HL-60/S4 (cell line): ENCODE measurements at regions not wholly inside any gene's neighbourhood (a gene's known extent, or its start where the extent isn't known, plus 50 kb on each side); places are given as distances from the start of the nearest gene placed in this dataset.

Experiments
- in situ Hi-C: fragments of 300-500 bp; cut with MboI; formaldehyde crosslinking; loops from 2 replicates; pipeline ENCODE4 v1.14.3; 2022; ENCODE audit warnings: low sequenced_read_pairs

DNA sequence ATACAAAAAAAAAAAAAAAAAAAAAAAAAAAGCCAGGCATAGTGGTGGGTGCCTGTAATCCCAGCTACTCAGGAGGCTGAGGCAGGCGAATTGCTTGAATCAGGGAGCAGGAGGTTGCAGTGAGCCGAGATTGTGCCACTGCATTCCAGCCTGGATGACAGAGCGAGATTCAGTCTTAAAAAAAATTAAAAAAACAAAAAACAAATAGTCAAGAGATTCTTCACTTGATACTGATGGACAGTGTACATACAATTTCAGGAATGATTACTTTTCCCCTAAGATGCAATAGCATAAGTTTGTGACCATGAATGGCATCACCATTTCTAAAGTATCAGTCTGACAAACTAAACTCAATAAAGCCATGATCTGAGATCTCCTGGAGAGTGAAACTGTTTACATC is 60.8 kb upstream of the IVNS1ABP start:
- in situ Hi-C loops, result no loop called here

DNA sequence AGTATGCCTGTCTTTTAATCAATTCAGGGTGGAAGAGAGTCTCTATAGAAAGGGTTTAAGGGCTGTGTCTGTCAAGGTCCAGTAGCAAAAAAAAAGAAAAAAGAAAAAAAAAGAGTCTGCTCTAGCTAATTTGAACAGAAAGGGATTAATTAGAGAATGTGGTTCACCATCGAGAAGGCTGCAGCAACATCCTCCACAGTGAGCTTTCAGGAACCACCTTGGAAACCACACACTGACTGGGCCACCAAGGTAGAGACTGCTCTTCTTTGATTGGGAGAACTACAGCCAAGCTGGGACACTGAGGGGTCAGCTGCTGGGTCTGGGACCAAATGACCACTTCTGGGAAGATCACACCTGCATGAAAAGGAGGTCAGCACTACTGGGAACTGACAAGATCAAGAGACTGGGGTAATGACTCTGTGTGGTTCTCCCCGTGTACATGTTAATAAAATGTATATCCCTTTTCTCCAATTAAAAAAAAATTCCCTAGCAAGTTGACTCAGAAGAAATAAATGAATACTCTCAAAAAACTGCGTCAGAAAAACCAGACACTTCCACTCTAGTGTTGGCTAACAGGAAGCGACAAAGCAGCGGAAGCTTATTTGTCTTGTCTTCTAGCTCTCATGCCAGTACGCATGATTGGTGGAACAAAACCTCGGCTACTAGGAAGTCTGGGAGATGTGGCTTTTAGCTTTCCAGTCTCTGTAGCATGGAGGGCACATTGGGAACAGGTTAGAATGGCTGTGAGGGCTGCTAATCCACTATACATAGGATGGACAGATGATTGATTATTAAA is 60.0 kb upstream of the IVNS1ABP start:
- in situ Hi-C loops, result no loop called here

DNA sequence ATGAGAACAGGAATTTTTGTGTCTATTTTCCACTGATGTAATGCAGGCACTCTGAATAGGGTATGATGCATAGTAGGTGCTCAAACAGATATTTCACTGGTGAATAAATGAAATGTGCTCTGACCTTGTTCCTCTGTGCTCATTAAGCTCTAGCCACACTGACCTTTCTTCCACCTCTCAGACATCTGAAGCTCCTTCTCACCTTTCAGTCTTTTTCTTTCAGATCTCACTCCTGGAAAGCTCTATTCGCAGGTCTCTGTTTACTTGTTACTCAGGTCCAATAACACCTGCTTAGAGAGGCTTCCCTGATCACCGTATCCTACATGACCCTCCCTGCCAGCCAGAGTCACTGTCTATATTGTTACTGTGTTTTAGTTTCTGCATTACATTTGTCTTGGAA is 59.2 kb upstream of the IVNS1ABP start:
- in situ Hi-C loops, result no loop called here

DNA sequence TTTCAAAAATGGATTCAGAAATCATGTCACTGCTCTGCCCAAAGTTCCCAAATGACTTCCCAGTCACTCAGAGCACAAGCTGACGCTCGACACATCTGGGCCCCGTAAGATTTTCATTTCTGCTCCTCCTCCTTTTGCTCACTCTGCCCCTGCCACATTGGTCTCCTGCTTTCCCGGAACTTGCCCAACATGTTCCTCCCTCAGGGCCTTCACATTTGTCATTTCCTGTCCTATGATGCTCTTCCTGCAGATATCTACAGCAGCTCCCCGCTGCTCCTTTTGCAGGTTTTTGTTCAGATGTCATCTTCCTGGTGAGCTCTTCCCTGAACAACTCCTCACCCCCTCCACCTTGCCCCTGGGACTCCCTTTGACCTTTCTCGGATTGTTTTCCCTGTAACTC is 58.5 kb upstream of the IVNS1ABP start:
- in situ Hi-C loops, result no loop called here

DNA sequence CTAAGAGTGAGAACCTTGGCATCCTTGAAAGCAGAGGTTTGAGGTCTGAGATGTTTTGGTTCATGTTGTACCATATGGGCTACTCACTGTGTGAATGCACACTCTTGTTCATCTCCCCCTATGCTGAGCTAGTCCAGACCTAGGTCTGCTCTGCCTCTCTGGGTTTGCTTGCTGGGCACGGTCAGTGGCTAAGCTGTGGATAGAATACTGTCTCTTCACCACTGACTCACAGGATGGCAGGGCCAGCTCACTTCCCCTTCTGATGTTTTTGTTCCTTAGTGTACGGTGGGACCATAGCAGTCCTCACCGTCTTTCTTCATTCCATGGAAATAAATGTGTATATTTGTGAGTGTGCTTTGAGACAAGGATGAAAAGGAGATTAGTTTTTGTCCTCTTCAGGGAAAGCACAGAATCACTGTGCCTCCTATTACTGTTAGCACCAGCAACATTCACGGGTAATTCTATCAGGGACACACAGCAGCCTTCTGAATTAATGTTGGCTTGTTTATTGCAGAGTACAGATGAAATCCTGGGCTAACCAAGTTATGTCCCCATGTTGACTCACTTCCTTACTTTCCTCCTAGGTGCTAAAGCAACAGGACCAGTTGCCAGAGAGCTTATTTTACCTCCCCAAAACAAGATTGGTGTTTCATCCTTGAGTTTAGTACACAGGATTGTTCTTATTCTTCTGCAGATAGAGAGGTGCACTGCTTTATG is 56.9 kb upstream of the IVNS1ABP start:
- in situ Hi-C loops, result no loop called here

DNA sequence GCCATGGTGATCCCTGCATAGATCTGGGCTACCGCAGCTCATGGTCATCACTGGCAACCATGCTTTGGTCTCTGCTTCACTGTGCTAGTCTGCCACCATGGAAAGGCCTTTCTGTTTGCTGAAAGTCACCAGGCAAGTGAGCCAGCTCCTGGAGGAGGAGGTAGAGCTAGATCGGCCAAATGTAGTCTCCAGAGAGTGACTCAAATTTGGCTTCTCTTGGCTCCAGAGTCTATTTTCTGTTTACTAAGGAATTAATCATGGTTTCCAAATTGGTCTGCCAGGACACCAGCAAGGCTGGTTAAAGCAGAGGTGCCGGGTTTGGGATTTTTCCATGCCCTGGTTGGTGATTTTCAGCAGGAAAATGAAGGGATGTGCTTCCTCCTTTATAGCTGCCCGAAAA is 52.7 kb upstream of the IVNS1ABP start:
- in situ Hi-C loops, result no loop called here

DNA sequence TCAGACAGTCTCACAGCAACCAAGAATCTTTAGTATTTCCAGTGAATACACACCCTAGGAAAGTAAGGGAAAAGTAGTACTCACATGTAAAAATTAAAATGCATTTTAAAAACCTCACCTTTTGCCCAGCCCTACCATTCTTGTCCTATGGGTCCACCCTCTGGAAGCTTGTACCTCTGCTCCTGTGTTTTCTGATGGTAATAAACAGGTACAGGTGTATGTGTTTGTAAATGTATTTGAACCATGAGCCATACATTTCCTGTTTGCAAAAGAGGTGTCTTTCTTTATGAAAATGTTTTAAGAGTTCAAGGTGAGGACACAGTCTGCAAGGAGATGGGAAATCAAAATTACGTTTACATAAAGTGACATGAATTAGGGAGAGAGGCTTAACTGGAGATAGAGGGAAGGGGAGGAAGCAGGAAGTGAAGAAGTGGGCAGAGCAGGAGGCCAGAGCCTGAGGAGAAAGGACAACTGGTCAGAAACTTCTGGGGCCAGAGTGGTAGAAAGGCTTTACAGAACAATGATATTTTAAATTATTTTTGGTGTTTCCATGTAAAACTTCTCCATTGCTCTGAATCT is 52.0 kb upstream of the IVNS1ABP start:
- in situ Hi-C loops, result no loop called here

DNA sequence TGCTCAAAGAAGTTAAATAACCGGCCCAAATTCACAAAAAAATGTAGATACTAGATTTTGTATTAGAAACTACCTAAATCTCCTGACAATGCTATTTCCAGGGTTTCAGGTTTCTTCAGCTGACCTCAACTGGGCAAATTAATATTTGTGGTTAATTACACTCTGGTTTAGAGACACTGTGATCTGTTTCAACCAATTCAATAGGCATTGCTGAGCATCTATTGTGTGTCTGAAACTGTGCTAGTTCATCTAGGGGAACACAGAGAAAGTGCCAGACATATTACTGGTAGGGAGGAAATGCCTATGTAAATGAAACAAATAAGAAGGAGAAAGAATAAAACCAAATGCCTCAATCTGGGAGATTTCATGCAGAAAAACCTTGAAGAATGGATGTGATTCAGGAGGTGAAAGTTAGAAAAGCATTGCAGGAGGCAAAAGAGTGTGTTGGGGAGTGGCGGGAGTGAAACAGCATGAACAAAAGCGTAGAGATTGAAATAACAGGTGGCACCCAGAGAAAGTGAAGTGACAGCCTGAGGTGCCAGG is 51.3 kb upstream of the IVNS1ABP start:
- in situ Hi-C loops, result no loop called here

DNA sequence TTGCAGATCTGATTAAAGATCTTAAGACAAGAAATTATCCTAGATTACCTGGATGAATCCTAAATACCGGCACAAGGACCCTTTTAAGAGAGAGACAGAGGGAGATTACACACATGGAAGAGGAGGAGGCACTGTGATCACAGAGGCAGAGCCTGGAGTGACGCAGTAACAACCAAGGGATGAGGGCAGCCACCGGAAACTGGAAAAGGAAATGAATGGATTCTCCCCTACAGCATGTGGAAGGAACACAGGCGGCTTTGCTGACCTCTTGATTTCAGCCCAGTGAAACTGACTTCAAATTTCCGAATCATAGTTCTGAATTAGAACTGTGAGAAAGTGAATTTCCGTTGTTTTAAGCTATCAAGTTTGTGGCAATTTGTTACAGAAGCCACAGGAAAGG is 50.2 kb upstream of the IVNS1ABP start:
- in situ Hi-C loops, result no loop called here
